NCI-H510A treated with DMSO at 0.1 percent for 48 hours (cell line): ENCODE measurements at regions not wholly inside any gene's neighbourhood (a gene's known extent, or its start where the extent isn't known, plus 50 kb on each side); places are given as distances from the start of the nearest gene placed in this dataset.

ENCODE experiments used
- DNase-seq: peaks from one replicate; lab custom pipeline; 2025; lab: John Stamatoyannopoulos, UW

GRCh38 chr20:22226849-22227700, 357.3 kb downstream of the FOXA2 start:
- no peak for DNase-seq

- no peak for DNase-seq
Measured at GRCh38 chr20:22223236-22223635, 361.1 kb downstream of the FOXA2 start.

- no peak for DNase-seq
Measured at GRCh38 chr20:22217712-22218352, 366.5 kb downstream of the FOXA2 start.

- DNase-seq: no peak
Measured at GRCh38 chr20:22216984-22217383, 367.4 kb downstream of the FOXA2 start.

DNA sequence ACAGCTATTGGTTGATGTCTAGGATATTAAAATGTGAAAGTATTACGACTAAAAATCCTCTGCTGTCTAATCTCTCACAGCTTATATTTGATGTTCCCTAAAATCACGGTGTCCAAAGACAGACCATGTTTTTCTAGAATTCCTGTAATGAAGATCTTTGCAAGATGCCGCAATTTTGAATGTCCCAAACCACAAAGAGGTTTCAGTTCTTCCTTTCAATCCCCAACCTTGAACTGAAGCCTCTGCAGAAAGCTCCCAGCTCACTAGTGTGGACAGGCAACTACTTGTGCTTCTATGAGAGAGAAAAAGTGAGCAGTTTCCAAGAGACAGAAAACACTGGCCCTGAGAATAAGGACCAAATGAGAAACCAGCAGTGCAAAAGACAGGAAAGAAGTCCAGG, 370.1 kb downstream of the FOXA2 start:
- no peak for DNase-seq

DNA sequence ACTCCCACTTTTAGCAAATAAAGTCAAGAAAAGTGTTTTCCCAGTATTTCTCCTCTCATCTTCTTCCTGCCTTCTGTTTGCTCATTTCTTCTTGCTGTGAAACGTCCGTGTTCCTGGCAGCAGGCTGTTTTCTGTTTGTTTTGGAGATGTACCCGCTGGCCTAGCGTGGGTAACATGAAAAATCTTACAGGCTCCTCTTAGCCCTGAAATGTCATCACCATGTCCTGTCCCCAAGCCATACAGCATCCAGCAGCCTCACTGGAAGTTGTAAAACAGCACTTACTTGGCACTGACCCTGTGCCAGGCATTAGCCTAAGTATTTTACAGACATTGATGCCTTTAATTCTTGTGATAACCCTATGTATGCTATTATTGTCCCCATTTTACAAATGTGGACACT, 371.1 kb downstream of the FOXA2 start:
- DNase-seq: no peak

DNA sequence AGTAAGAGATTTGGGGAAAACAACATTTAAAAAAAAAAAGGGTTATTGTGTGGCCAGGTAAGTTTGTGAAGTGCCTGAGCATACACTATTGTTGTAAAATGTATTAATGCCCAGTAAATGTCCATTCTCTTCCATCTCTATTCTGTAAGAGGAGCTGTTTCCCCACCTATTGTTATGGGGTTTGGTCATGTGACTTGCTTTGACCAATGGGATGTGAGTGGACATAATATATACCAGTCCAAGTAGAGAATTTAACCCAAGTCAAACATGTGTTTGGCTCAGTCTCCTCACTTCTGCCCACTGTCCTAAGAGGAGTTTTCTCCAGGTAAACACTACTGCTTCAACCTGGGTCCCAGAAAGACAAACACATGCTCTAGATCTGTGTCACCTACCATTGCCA, 377.1 kb downstream of the FOXA2 start:
- DNase-seq: no peak

DNA sequence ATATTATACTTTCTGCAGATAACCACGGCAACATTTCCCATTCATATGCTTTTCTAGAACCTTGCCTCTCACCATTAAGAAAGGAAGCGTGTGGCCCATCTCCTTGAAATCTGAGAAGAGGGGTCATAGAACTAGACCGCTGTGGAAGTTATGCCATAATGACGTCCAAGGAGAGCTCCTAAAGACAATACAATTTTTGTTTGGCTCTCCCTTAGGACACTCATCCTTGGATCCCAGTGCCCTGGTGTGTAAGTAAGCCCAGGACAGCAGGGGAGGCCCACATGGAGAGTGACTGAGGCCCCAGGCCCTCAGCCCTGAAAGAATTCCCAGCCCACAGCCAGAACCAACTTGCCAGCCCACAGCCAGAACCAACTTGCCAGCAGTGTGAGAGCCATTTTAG, 379.6 kb downstream of the FOXA2 start:
- DNase-seq: no peak

DNA sequence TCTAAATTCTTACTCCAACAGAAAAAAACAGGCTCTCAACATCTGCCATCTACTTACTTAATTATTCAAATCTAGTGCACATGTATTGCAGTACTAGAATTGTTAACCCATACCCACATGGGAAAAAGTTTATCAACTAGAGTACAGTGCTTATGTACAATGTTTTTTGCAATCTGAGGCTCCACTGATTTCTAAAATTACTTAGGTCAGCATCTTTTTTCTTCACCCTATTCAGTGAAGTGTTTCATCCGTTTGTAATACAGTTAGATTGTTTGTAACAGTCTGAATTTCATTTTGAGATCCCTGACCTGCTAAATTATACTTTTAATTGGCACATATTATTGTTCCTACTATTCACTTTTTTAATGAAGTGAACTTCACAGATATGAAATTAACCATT, 402.2 kb downstream of the FOXA2 start:
- no peak for DNase-seq

- DNase-seq: no peak
Measured at GRCh38 chr20:22180244-22180643, 404.1 kb downstream of the FOXA2 start.

DNA sequence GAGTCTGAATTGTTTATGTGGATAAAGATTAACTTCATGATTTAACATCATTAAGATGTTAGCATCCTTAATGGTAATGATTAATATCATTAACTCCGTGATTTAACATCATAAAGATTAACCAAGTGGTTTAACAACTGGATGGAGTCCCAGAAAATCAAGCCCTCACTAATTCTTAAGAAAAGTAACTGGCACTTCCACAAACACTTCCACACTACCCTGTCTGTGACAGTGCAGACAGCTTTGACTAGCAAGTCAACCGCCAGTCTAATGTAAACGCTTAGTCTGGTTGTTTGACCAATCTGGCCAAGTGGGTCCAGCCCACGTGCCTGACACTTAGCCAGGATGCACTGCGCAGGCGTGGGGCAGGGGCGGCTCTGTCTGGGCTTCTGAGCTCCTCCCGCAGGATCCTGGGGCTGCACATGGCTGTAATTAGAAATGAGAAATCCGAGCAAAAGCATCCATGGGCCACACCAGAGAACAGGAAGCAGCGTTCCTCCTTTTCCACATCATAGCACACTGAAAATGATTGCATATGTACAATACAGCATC, 424.2 kb downstream of the FOXA2 start:
- DNase-seq: no peak

- DNase-seq: no peak
Measured at GRCh38 chr20:22159276-22159675, 425.1 kb downstream of the FOXA2 start.

DNA sequence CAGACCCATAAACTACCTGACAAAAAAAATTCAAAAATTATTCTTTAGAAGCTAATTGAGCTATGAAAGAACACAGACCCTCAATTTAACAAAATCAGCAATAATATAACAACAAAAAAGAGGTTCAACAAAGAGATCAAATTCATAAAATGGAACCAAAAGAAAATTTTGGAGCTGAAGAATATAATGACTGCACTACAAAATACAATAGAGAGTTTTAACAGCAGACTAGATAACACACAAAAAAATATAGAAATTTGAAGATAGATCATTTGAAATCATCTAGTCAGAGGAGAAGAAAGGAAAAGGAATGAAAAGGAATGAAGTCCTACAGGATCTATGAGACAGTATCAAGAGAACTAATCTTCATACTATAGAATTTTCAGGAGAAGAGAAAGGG, 422.1 kb downstream of the PAX1 start:
- DNase-seq: no peak

DNA sequence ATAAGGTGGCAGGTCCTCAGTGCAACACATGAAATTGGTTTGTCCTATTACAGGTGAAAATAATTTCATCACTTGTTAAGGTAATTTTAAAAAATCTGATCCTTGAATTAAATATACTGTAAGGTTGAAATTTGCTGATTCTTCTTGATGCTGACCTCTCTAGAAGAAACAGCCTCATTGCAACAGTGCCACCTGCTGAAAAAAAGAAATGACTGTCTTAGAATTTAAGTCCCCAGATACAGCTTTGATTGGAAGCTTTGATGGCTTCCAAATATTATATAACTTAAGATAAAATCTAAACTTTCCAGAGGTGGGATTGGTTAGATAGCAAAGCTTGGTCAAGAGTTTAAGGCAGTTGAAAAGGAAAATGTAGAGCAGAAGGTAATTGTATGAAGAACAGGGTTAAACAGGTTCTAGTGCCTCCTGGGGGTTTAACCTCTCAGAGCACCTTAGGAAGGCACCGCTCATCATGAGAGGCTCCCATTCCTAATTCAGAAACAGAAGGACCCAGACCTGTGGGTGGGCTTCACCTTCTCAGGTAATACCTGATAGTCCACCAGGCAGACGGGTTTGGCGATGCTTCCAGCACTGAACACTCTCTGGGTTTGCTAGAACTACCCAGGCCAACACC, 401.0 kb downstream of the PAX1 start:
- peak; percentile 28 for DNase-seq

DNA sequence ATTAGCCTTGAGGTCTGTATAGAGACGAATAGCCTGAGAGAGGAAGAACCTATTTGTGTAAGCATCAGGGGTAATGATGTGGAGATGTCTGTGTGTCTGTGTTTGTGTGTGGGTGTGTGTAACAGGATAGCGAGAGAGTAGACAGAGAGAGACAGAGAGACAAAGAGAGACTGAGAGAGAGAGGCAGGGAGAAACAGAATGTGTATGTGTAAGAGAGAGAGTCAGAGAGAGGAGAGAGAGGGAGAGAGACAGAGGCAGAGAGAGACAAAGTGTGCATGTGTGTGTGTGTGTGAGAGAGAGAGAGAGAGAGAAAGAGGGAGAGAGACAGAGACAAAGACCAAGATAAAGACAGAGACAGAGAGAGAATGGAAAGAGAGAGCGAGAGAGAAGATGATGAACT, 396.1 kb downstream of the PAX1 start:
- DNase-seq: no peak

DNA sequence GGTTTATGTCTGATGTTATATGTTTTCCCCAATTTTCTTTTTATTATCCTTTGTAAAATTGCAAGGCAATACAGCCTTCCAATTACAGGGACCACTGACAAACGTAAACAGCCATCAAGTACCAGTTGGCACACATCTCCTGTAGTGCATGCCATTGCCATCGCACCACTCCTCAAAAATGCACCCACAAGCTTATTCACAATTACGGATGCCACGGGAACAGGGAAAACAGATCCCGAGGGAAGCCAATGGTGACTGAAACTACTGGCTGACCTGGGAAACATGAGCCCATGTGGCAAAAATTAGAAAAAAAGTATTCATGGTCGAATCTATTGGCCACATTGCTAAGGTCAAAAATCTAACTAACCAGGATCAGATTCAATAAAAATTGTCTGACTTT, 395.2 kb downstream of the PAX1 start:
- no peak for DNase-seq

- DNase-seq: no peak
Measured at GRCh38 chr20:22099348-22099747, 393.9 kb downstream of the PAX1 start.

DNA sequence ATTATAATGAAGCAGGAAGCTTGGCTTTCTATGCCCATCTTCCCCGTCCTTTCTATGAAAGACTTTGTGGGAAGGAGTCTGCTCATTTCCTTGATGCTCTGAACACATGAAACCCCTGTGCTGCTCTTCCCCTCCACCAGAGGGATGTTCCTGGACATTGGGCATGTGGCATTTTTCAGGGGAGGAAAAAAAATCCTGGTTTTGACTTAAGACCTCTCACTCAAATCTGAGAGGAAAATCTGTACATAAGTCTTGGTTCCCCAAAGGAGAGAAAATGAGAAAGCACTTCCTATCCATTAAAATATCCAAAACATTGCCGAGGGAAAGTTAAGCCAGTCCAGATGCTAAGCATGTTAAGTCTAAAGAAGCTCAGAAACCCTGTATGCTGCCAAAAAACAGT, 393.0 kb downstream of the PAX1 start:
- no peak for DNase-seq

DNA sequence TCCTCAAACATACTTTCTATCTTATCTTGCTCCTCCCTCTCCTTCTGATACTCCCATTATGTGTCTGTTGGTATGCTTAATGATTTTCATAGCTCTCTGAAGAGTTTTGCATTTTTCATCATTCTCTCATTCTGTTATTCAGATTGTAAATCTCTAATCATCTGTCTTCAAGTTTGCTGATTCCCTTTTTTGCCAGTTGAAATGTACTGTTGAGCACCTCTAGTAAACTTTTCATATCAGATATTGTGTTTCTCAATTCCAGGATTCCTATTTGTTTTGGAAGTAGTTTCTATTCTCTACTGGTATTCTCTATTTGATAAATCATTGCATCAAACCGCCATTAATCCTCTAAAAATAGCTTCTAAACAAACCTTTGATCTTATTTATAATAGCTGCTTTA, 387.7 kb downstream of the PAX1 start:
- DNase-seq: no peak

DNA sequence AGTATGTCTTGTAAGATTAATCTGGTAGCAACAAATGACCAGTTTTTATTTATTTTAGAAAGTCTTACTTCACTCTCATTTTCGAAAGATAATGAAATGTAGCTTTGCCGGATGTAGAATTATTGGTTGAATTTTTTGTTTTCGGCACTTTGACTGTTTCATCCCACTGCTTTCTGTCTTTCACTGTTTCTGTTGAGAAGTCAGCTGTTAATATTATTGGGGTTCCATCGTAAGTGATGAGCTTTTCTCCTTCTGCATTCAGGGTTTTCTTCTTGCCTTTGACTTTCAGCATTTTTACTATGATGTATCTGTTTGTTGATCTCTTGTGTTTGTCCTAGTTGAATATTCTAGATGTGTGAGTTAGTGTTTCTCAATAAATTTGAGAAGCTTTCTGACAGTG, 383.4 kb downstream of the PAX1 start:
- no peak for DNase-seq

GRCh38 chr20:22080985-22081384, 375.5 kb downstream of the PAX1 start:
- no peak for DNase-seq

- no peak for DNase-seq
Measured at GRCh38 chr20:22074635-22075034, 369.2 kb downstream of the PAX1 start.

DNA sequence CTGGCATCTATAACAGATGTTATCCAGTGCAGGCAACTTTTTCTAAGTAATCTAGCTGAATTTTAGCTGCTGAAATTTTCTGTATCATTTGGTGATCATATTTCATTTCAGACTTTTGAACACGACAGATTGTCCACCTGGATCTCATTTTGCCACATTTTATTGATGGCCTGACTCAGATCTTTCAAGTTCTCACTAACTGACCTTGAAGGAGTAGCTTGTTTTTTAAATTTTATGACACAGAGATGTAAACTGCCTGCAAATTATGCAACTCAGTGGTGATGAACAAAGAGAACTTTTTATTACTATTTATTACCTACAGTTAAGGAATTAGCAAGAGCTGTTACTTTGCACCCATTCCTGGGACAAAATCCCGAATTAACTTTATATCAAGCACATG, 366.4 kb downstream of the PAX1 start:
- DNase-seq: no peak
